ENCODE measurements at regions not wholly inside any gene's neighbourhood (a gene's known extent, or its start where the extent isn't known, plus 50 kb on each side); places are given as distances from the start of the nearest gene placed in this dataset.
"Not testable (repeated sequence)": the region's sequence is repeated elsewhere in the genome, so short reads cannot be mapped to it uniquely, and the experiment has no call there.

DNA sequence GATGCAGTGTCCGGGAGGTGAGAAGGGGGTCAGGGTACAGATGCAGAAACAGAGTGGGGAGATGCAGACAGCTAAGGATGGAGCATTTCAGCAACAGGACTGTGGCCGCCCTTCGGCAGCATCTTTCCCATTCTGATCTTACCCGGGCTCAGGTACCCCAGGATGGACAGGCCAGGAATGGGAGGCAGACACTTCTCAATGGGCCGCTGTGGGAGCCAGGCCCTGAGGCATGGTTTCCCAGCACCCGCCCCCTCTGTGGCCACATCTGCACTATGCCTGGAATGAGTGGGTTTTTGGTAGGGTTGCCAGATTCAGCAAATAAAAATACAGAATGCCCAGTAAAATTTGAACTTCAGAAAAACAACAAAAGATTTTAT, 105.2 kb upstream of the CTBP2 start:
- no peak for DNase-seq

DNA sequence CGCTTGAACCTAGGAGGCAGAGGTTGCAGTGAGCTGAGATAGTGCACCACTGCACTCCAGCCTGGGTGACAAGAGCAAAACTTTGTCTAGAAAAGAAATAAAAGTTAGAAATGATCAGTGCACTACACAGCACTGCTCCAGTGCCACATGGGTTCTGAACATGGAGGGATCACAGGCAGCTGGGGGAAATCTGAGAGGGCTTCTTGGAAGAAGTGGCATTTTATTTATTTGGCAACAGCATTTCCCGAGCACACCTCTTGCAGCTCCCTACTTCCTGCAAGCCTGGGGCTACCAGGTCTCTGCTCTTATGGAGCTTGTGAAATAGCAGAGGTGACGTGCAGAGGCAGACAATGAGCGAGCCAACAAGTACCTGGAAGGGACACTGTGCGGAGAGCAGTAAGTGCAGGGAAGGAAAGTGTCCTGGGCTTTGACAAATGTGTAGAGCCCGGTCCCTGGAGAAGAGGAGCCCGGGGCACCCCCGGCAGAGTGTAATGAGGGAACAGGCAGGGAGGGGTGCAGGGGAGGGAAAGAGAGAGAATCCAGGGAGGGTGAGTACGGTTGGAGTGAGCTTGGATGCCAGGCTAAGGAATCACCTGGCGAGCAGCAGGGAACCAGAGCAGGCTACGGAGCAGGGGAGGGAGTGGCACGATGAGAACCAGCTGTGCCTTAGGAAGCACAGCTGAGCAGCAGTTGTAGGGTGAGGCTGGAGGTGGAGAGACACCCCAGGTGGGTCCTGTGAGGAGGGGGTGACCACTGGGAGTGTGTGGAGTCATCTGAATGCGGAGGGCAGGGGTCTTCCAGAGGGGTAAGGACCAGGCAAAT, 104.6 kb upstream of the CTBP2 start:
- DNase-seq = no peak

DNA sequence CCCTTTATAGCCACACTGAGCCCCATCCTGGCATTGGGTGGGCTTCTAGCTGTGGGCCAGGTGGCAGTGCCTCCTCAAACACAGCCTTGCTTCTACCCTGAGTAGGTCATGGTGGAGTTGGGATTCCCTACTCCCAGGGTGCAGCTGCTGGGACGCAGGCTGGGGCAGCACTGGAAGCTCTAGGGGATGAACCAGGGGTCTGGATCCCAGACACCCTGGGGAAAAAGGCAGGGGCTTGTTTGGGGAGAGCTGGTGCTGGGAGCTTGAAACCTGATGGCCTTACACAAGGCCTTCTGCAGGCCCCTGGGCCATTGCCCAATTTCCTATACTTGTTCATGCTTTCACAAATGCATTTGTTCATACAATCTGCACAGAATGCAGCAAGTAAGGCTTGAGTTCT, 103.7 kb upstream of the CTBP2 start:
- DNase-seq = no peak

DNA sequence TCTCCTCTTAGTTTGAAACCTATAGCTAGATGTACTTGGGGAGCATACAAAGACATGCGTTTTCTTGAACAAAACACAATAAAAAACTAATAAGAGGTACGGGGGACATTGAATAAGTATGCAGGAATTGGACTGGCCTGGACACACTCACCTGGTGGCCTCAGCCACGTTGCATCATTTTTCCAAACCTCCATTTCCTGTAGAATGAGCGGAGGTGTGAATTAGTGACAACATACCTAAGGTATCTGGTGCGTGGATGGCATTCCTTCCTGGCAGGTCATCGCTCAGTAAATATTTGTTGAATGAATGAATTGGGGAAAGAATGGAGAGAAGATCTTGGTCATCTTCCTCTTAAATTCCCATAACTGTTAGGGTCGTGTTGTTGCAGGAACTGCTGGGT, 103.2 kb upstream of the CTBP2 start:
- DNase-seq = no peak

DNA sequence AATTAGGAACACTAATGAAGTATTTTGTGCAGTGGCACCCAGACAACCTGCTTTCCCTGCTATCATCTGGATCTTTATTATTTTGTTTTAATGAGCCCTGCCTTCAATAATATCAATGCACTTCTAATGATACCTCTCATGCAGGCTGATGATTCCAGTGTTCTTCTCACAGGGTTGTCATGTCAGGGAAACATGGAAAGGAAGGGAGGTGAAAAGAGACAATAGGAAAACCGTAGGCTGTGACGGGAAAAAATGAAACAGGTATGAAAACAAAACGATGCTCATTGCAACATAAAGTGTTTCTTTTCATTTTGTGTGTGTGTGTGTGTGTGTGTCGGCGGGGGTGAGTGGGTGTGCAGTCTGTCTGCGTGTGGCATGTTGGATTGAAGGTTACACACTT, 102.6 kb upstream of the CTBP2 start:
- DNase-seq = no peak

DNA sequence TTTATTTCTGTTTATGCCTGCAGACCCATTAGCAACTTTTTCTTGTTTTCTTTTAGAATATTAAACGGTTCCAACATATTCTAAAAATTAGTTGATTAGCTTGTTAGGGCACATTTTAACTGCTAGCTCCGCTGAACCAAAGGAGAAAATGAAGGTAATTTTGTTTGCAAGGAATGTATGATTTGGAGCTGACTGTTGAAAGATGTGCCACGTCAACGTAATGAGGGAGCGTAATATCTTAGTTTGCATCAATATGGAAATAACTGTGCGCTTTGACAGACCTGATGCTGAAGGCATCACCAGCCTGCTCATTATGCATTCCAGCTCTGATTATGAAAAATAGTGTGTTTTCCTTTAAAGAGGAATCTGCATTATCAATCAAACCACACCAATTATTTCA, 102.0 kb upstream of the CTBP2 start:
- no peak for DNase-seq

DNA sequence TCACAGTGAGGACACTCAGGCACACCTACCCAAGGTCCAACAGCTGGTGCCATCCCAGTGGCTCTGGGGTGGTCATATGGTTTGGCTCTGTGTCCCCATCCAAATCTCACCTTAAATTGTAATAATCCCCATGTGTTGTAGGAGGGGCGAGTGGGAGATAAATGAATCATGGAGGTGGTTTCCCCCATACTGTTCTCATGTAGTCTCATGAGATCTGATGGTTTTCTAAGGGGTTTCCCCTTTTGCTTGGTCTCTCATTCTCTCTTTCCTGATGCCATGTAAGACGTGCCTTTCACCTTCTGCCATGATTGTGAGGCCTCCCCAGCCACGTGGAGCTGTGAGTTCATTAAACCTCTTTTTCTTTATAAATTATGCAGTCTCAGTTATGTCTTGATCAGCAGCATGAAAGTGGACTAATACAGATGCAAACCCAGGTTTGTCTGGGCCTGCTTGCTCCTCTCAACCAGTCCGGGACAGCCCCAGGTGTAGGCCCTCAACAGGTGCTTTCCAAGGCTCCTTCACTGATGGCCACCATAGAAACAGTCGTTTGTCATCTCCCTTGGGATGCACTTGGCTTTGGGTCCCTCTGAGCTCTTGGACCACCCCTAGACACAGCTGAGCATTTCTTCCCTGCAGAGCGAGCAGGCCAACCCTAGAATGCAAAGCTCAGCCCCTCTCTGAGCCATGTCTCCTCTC, 101.3 kb upstream of the CTBP2 start:
- no peak for DNase-seq

DNA sequence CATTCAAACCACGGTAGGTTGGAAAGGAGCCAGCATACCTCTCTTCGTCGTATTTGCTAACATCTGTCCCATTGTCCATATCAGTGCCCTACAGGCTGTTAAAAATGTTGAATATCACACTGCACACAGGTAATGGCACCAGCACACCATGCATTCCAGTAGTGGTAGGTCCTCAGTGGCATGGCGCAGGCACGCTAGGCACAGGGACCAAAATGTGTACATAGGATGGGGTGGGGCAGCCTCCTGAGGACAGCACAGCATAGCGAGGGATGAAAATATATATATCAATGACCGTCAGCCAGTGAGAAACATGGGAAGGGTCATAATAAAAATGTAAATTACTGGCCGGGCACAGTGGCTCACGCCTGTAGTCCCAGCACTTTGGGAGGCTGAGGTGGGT, 99.9 kb upstream of the CTBP2 start:
- DNase-seq = no peak

DNA sequence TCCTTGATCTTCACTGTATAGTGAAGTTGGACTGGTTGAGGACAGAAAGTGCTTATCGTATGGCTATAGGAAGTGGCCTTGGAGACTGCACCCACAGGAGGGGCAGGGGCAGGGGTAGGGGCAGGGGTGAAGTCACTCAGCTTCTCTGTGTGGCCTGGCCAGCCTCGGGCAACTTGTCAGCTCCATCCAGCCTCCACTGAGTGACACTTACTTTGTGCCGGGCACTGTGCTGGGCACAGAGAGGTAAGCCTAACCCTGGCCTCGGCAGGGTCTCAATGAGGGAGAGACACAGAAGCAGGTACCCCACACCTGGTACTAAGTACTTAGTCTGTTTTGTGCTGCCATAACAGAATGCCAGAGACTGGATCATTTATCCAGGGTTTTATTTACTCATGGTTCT, 99.3 kb upstream of the CTBP2 start:
- no peak for DNase-seq

DNA sequence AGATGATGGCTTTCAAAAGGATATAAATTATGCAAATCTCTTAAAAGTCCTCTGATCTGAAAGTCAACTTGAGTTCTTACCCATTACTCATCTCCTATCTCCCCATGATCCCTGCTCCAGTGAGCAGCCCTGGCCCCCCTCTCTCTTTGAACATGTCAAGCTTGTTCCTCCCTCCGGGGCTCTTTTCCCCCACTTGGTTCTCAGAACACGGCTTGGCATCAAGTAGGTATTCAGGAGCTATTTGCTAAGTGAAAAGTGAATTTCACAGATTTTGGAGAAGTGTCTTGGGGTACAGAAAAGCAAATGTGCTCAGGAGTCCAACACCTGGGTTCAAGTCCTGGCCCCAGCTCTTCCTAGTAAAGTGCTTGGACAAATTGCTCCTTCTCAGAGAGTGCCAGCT, 98.3 kb upstream of the CTBP2 start:
- no peak for DNase-seq

DNA sequence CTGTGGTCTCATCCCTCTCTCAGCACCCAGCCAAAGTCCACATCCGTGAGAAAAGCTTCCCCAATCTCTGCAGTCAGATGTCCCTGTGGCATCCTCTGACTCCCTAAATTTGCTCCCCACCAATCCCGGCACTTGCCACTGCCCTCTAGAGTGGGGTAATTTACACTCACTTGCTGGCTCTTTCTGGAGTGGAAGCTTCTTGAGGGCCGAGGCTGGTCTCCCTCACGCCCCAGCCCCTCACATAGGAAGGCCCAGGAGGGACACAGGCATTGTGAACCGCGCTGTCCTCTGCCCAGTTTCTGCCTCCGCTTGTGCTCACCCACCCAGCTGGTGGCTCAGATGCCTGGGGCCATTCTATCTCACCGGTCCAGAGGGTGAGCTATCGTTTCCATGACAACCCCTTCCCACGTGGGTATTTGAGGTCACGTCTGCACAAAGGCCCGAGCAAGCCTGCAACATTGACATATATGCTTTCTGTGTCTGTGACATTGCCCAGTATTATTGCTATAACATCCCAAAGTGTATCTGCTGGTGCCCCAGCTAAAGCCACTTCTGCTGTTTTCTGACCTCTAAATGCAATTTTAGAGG, 97.3 kb upstream of the CTBP2 start:
- no peak for DNase-seq

DNA sequence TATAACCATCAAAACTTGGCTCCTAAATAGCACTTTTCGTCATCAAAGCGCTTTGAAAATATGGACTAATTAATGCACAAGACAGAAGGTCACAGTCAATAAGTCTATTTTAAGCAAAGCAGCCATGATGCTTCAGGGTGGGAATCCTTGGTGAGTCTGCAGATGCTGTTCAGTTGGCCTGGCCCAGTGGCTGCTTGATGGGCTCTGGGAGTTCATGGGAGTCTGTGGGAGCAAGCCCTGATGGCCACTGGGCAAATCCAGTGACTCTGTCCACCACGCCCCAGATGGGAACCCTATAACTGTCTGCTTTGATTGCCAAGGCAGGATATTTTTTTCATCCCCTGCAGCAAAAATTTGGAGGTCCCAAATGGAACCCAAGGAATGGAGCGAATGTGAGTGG, 95.7 kb upstream of the CTBP2 start:
- DNase-seq = no peak

DNA sequence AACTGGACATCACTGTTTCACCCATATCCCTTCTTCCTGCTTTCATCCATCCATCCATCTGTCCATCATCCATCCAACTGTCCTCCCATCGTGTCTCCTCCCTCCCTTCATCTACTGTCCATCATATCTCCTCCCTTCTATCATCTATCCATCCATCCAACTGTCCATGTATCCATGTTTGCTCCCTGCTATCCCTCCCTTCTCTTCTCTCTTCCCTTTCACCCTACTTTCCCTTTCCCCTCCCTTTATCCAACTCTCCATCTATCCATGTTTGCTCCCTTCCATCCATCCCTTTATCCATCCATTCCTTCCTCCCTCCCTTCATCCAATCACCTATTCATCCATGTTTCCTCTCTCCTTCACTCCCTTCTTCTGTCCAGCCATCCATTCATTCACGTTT, 92.6 kb upstream of the CTBP2 start:
- no peak for DNase-seq

DNA sequence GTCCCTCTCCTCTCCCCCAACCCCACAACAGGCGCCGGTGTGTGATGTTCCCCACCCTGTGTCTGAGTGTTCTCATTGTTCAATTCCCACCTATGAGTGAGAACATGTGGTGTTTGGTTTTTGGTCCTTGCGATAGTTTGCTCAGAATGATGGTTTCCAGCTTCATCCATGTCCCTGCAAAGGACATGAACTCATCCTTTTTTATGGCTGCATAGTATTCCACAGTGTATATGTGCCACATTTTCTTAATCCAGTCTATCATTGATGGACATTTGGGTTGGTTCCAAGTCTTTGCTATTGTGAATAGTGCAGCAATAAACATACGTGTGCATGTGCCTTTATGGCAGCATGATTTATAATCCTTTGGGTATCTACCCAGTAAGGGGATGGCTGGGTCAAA, 90.5 kb upstream of the CTBP2 start:
- not testable (repeated sequence) for DNase-seq

DNA sequence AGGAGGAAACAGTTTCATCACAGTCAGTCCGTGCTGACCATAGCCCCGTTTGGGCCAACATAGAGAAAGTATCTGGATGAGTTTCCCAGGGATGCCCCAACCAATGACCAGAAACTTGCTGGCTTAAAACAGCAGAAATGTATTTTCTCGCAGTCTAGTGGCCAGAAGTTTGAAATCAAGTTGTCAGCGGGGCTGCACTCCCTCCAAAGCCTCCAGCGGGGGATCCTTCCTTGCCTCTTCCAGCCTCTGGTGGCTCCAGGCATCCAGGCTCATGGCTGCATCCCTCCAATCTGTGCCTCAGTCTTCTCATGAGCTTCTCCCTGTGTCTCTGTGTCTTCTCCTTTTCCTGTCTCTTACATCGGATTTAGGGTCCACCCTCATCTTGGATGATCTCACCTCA, 89.6 kb upstream of the CTBP2 start:
- DNase-seq = no peak

DNA sequence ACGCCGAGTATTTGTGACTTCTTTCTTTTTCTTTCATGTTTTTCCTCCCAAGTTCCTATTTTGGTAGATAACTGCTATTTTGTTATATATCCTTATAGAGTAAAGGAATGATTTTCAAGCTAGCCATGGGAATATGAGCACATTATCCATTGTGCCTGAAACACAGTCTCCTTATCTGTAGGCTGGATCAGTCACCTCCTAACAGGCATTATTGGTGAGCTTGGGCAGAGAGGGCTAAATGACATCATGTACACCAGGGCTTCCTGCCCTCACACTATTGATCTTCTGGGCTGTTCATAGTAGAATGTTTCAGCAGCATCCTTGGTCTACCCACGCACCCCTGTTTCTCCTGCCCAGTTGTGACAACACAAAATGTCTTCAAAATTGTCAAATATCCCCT, 88.1 kb upstream of the CTBP2 start:
- no peak for DNase-seq

DNA sequence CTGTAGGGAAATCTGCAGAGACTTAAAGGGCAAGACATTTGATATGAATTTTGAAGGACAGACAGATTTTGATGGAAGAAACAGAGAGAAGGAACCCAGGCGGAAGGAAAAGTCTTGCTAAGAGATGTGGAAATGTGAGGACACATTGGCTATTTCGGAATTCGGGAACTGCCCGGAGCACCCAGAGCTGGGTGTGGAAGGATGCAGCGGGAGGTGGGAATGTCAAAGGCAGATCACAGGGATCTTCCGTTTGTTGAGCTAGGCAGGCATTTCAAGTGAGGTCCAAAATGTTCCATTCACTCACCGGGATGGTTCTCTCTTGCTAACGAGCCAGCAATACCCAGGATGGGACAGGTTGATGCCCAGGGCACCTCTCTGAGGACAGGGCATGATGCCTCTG, 87.2 kb upstream of the CTBP2 start:
- no peak for DNase-seq

DNA sequence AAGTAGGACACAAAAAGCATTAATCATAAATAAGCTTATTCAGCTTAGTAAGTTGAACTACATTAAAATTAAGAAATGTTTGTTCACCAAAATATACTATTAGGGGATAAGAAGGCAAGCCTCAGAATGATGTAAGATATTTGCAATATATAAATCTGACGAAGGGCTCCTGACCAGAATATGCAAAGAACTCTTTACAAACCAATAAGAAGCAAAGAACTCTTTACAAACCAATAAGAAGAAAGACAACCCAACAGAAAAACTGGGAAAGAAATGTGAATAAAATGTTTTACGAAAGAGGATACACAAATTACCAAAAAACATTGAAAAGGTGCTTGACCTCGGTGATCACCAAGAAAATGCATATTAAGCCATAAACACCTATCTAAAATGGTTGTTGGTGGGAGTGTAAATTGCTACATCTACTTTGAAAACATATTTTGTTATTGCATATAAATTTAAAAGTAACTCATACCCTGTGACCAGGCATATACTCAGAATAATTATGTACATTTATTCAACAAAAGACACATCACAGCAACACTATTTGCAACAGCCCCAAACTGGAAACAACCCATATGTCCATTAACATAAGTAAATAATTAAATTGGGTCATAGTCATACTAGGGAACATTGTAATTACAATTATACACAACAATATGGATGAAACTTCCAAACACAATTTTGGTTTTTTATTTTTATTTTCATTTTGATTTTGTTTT, 83.3 kb upstream of the CTBP2 start:
- no peak for DNase-seq

DNA sequence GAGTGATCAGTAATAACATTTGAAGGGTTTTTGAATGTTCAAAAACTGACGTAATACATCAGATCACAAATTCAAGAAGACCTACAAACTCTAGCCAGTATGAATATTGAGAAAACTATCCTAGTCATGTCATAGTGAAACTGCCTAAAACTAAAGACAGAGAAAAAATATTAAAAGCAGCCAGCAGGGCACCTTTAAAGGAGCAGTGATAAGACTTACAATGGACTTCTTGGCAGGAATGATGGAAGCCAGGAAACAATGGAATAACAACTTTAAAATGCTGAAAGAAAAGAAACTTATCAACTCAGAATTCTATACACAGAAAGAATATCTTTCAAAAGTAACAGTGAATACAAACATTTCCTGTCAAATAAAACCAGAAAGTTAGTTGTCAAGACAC, 78.3 kb upstream of the CTBP2 start:
- no peak for DNase-seq

DNA sequence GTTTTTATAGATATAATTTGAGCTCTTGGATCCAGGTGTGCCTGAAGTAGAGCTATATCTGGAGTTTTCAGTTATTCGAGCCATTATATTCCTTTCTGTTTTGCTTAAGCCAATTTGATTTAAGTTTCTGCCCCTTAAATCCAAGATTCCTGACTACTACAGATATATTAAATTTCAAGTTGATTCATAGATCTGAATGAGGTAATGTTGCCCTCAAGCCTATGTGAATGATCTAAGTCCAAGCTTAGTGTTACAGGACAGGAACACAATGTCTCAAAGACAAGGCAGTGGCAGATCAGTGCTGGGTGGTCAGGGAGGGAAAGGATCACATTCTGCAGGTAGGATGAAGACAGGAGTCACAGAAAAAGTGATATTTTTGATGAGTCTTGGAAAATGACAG, 75.7 kb upstream of the CTBP2 start:
- DNase-seq = no peak

DNA sequence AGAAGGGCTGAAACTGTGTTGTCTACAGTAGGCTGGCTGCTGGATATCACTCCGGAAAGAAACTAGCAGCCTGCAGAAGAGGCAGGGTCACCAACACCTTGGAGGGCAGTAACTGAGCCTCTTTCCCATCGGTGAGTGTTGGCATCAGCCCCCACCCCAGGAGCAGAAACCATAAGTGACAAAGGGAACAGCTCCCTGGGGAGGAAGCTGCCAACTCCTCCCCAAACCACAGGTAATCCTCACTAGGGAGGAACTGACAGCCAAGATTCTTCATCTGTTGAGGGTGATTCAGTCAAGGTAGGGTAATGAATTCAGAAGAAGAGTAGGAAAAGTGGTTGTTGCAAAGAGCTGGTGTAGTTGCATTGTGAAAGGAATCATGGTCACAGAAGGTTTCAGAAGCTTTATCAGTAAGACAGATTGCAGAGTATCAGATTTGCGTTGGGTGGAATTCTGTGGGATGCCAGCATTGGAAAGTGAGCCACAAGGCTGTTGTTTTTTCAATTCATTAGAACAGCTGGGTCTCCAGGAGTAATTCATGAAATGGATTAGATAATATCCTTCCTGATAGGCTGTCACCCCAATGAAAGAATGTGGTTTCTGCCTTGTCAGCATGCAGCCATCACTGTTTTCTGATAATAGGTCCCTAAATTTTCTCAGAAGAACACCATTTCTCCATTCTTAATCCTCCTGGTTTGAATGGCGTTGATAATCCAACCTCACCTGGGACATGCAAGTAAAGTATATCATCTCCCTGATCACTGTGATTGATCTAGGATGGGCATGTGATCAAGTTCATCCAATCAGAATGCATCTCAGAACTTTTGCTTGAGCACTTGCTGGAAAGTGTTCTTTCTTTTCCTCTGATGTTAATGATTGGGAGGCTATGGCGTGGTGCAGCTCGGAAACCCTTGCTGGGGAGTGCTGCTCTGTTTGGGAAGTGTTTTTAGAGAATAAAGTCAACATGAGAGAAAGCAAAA, 75.0 kb upstream of the CTBP2 start:
- no peak for DNase-seq

DNA sequence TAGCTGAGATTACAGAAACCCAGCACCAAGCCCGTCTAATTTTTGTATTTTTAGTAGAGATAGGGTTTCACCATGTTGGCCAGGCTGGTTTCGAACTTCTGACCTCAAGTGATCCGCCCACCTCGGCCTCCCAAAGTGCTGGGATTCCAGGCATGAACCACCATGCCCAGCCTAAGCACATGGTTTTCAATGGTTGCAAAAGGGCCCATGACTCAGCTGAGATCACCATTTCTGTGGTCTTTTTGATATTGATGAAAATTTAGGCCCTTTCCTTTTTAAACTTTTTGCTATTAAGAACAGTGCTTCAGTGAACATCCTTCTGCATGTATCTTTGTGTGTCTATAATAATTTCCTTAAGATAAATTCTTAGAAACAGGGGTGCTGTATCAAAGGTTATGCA, 74.2 kb upstream of the CTBP2 start:
- DNase-seq = not testable (repeated sequence)

DNA sequence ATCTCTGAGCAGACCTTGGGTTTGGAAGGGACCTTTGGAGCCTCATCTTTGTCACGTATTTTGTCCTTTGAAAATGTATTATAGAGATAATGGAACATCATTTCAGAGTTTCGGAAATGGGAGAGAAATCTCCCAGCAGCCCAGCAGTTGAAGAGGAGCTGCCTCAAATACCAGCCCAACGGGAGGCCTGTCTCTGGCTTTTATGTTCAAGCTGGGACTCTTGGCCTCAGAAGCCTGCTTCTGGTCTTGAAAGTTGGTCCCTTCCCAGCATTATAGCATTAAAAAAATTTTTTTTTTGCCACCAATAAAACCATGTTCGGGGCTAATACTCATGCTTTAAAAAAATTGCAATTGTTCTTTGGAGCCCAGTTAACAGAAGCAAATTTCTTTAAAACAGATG, 73.4 kb upstream of the CTBP2 start:
- no peak for DNase-seq
